ENCODE measurements at regions not wholly inside any gene's neighbourhood (a gene's known extent, or its start where the extent isn't known, plus 50 kb on each side); places are given as distances from the start of the nearest gene placed in this dataset.
"Not testable (repeated sequence)": the region's sequence is repeated elsewhere in the genome, so short reads cannot be mapped to it uniquely, and the experiment has no call there.

DNA sequence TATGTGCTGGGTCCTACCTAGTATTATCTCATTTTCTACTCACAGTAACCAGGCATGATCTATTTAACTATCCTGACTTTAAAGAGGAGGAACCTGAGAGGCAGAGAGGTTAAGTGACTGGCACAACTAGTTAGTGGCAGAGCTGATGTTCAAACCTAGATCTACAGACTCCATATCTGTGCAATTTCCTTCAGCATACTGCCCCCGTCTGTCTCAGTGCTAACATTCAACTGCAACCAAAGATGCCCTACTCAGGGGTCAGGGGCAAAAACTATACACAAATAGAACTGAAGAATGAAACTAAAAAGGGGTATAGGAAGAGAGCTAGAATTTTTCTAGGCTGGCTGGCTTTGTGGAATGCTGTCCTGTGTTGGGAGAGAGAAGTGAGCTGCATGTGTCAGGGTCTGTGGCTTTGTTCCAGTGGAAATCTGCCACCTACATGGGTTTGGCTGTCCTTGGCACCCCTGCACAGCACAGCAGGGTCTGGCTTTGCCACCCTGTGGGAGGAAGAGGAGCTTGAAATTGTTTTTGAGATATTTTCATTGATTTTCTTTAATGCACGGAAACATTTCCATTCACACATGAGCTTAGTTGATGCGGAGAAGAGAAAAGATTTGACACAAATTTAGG lies 368.5 kb downstream of the RPS6KC1 start:
- H3K4me3 ChIP-seq, result no peak overlapping the region
- no peaks in the 10 kb centered on the region; a peak in 1 of 22 replicates for H3K27me3 ChIP-seq
- no peak for TF ChIP-seq Cebpa-rat (IDR thresholded peaks at IDR 0.05)
- no peak overlapping the region for H3K4me2 ChIP-seq
- no peaks in the 10 kb centered on the region for H4K20me1 ChIP-seq
- no peaks in the 10 kb centered on the region for H3K4me1 ChIP-seq
- H3K9ac ChIP-seq, result no peak overlapping the region
- H3K9me3 ChIP-seq (replicated peaks in 1 of 11), result peaks cover 0 to 8% (median 0%) of the 10 kb centered on the region in 11 experiments; a peak in 2 of 22 replicates
- H3K36me3 ChIP-seq, result no peaks in the 10 kb centered on the region
- H3K27ac ChIP-seq, result no peak overlapping the region

DNA sequence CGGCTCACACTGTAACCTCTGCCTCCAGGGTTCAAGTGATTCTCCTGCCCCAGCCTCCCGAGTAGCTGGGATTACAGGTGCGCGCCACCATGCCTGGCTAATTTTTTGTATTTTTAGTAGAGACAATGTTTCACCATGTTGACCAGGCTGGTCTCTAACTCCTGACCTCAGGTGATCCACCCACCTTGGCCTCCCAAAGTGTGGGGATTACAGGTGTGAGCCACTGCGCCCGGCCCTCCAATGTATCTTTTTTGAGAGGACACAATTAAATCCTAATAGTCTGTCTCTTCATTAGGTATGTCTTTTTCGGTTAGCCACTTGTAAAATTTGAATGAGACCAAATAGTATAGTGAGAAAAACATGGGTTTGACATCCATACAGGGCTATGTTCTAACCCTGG lies 370.1 kb downstream of the RPS6KC1 start:
- H4K20me1 ChIP-seq; H3K4me3 ChIP-seq; H3K27ac ChIP-seq; H3K36me3 ChIP-seq; H3K27me3 ChIP-seq; H3K9ac ChIP-seq; H3K4me2 ChIP-seq; H3K9me3 ChIP-seq (replicated peaks in 1 of 11); H3K4me1 ChIP-seq: not testable (repeated sequence)

DNA sequence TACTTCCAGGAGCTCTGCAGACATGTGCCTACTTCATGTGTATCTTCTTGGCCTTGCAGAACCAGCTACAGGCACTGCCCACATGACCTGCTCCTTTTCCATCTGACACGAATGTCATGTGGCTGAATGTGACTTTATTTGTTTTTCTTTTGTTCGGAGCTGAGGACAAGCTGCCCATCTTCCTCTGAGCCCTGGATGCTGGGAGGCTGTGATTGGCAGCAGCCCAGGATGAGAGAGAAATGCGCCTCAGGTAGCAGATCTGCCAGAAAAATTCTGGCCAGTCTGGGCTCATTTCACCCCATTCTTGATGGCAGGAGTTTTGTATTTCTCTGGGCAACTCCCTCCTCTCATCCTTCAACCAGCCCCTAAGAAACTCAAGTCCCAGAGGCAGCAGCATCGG lies 372.0 kb downstream of the RPS6KC1 start:
- H4K20me1 ChIP-seq, result no peaks in the 10 kb centered on the region
- no peaks in the 10 kb centered on the region for H3K36me3 ChIP-seq
- no peak for TF ChIP-seq Cebpa-rat (IDR thresholded peaks at IDR 0.05)
- H3K9me3 ChIP-seq (replicated peaks in 1 of 11), result peaks cover 0 to 8% (median 0%) of the 10 kb centered on the region in 11 experiments; a peak in 2 of 22 replicates
- H3K4me1 ChIP-seq, result no peaks in the 10 kb centered on the region
- H3K4me3 ChIP-seq, result no peak overlapping the region
- no peak overlapping the region for H3K27ac ChIP-seq
- H3K27me3 ChIP-seq, result no peaks in the 10 kb centered on the region; a peak in 1 of 22 replicates
- no peak overlapping the region for H3K4me2 ChIP-seq
- no peak overlapping the region for H3K9ac ChIP-seq

DNA sequence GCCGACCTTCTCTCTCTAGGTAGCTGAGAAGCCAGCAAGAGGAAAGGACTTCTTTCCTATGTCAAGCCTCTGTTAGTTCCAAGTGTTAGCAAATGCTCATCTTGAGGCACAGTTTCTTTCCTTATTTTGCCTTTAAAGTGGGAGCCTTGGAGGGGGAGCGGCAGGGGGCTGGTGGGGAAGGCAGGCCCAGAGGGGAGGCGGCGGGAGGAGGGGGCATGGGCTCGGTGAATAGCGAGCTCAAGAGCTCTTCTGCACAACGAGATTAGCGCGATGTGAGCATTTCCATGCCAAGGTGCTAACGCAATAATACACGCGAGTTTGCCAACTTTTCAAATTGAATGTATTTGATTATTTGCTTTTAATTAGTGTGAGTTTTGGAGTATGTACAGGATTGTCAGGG lies 372.6 kb downstream of the RPS6KC1 start:
- no peak overlapping the region for H3K9ac ChIP-seq
- H3K4me1 ChIP-seq, result no peaks in the 10 kb centered on the region
- H3K36me3 ChIP-seq, result no peaks in the 10 kb centered on the region
- no peak overlapping the region for H3K27ac ChIP-seq
- H3K9me3 ChIP-seq (replicated peaks in 1 of 11), result peaks cover 0 to 8% (median 0%) of the 10 kb centered on the region in 11 experiments; a peak in 2 of 22 replicates
- H3K4me2 ChIP-seq, result no peak overlapping the region
- H3K4me3 ChIP-seq, result no peak overlapping the region
- no peak for TF ChIP-seq Cebpa-rat (IDR thresholded peaks at IDR 0.05)
- no peaks in the 10 kb centered on the region; a peak in 1 of 22 replicates for H3K27me3 ChIP-seq
- H4K20me1 ChIP-seq, result no peaks in the 10 kb centered on the region

DNA sequence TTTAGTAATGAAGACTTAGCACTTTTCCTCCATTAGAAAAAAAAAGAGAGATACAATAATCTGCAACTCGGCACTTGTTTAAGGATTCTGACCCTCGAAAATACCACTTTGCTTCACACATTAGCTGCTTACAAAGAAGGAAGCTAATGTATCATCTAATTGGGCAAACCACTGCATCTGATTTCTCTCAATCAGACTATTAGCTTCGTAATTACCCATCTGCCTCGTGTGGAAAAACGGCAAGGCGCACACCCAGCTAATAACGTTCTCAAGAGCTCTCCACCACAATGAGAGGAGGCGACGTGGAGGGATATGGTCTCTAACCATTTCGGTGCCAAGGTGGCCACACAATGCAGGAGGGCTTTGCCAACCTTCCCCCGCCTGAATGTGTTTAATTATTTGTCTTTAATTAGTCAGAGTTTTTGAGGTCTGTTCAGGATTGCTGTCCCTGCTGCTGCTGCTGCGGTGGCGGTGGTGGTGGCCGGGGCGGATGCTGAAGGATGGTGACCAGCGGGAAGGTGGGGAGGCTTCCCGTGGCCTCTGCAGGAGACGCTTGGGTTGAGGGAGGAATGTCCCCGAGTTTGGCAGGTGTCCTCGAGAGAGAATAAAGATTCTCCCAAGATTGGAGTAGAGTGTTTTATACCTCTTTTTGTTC lies 374.5 kb downstream of the RPS6KC1 start:
- H3K9ac ChIP-seq, result no peak overlapping the region
- no peaks in the 10 kb centered on the region for H3K36me3 ChIP-seq
- no peaks in the 10 kb centered on the region; a peak in 1 of 22 replicates for H3K27me3 ChIP-seq
- H3K27ac ChIP-seq, result no peak overlapping the region
- H3K9me3 ChIP-seq (replicated peaks in 1 of 11), result peaks cover 0 to 7% (median 0%) of the 10 kb centered on the region in 11 experiments; a peak in 3 of 22 replicates
- TF ChIP-seq Cebpa-rat (IDR thresholded peaks at IDR 0.05), result no peak
- no peak overlapping the region for H3K4me3 ChIP-seq
- H3K4me1 ChIP-seq, result no peaks in the 10 kb centered on the region
- no peak overlapping the region for H3K4me2 ChIP-seq
- H4K20me1 ChIP-seq, result no peaks in the 10 kb centered on the region

DNA sequence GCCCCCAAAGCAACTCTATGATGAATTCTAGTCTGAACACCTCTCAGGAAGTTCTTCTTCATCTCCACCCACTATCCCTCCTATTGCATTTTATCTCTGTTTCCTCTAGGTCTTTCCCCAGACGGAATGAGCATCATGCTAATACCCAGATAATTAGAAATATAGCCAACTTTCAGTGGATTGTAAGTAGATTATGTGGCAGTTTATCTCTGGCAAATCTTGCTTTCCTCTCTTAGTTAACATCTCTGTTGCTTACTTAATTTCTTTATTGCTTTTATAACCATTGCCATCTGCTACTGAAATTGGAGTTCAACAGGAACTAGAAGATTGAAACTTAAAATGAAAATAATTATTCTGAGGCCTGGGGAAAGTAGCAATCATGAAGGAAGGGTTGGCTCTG lies 378.6 kb downstream of the RPS6KC1 start:
- peaks cover 0 to 13% (median 3%) of the 10 kb centered on the region in 11 experiments; a peak in 5 of 22 replicates for H3K9me3 ChIP-seq (replicated peaks in 1 of 11)
- H3K9ac ChIP-seq, result no peak overlapping the region
- H3K4me2 ChIP-seq, result no peak overlapping the region
- no peaks in the 10 kb centered on the region for H3K36me3 ChIP-seq
- no peaks in the 10 kb centered on the region for H3K27me3 ChIP-seq
- no peak overlapping the region for H3K4me3 ChIP-seq
- H3K4me1 ChIP-seq, result no peaks in the 10 kb centered on the region
- H3K27ac ChIP-seq, result no peak overlapping the region
- no peaks in the 10 kb centered on the region for H4K20me1 ChIP-seq
- no peak for TF ChIP-seq Cebpa-rat (IDR thresholded peaks at IDR 0.05)

DNA sequence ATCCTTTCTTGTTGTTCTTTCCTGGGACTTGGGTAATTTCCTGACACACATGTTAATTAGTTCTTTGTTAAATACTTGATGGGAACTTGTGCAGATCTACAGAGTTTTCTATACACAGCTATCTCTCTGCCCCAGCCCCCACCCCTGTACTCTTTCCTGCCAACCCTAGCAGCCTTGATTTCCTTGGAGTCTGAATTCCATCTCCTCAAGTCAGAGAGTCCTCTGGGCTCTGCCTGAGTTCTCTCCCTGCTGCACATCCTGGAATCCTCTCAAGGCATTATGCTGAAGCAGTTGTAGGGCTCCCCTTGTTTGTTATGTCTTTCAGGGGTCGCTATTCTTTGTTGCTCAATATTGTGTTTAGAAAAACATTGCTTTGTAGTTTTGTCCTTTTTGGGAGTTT lies 384.7 kb downstream of the RPS6KC1 start:
- Histone ChIP-seq H3K4me1 (peaks cover 0 to 8% (median 0%) of the 10 kb centered on the region in 10 experiments; a peak in 2 of 20 replicates), H3K9me3 (replicated peaks in 1 of 11) (peaks cover 0 to 13% (median 0%) of the 10 kb centered on the region in 11 experiments; a peak in 4 of 22 replicates), H3K36me3 (no peaks in the 10 kb centered on the region), H3K4me2 (peak overlapping the region in 2 of 11 experiments; percentile 12 to 43; a peak in 2 of 22 replicates), H3K4me3 (no peak overlapping the region), H3K27me3 (no peaks in the 10 kb centered on the region), H3K27ac (no peak overlapping the region), H3K9ac (0 out of 22 replicates have a peak overlapping the region, but pooled peaks of 1 of the 11 experiments have one; percentile 12), H4K20me1 (no peaks in the 10 kb centered on the region)
- no peak for TF ChIP-seq Cebpa-rat (IDR thresholded peaks at IDR 0.05)

DNA sequence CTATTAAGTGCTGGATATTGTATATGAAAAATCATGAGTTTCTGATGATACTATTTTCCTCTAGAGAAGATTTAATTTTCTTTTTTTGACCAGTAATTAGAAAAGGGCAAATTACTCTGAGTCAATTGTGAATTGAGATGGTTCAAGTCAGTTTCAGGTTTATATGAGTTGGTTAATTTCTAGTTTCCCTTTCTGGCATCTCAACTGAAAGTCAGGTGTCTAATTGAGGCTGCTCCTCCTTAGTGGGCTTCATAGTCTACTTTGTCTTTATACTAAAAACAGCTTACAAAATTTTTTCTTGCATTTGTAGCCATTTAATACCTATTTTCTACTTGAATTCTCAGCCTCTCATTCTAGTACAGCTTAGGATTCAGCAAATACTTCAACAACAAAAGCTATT lies 387.3 kb downstream of the RPS6KC1 start:
- Histone ChIP-seq H3K27ac (no peak overlapping the region), H3K4me3 (no peak overlapping the region), H3K4me2 (no peak overlapping the region), H3K4me1 (peaks cover 0 to 8% (median 0%) of the 10 kb centered on the region in 10 experiments; a peak in 2 of 20 replicates), H3K27me3 (no peaks in the 10 kb centered on the region), H3K36me3 (no peaks in the 10 kb centered on the region), H3K9ac (no peak overlapping the region), H4K20me1 (no peaks in the 10 kb centered on the region), H3K9me3 (replicated peaks in 1 of 11) (peaks cover 0 to 13% (median 0%) of the 10 kb centered on the region in 11 experiments; a peak in 4 of 22 replicates)
- TF ChIP-seq Cebpa-rat (IDR thresholded peaks at IDR 0.05), result no peak

DNA sequence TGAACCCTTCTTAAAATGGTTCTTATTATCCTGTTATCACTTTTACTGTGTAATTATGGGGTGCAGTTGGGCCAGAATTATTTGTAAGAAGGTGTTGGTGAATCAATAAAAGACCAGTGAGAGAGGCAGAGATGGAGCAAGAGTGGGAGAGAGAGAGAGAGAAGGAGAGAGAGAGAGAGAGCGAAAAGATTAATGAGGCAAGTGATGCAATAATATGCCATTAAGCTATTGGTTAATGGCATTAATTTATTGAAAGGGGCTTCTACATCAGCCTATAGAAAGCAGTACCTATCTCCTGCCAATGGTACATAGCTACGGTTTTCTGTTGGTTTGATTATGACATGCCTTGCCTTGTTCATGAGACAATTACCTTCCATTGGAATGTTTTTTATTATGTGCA lies 388.7 kb downstream of the RPS6KC1 start:
- H3K9me3 ChIP-seq (replicated peaks in 1 of 11), result peaks cover 0 to 4% (median 0%) of the 10 kb centered on the region in 11 experiments; a peak in 2 of 22 replicates
- H3K4me2 ChIP-seq, result no peak overlapping the region
- H3K4me1 ChIP-seq, result peaks cover 0 to 8% (median 0%) of the 10 kb centered on the region in 10 experiments; a peak in 2 of 20 replicates
- H3K9ac ChIP-seq, result no peak overlapping the region
- H3K4me3 ChIP-seq, result no peak overlapping the region
- no peak for TF ChIP-seq Cebpa-rat (IDR thresholded peaks at IDR 0.05)
- no peaks in the 10 kb centered on the region for H3K36me3 ChIP-seq
- H4K20me1 ChIP-seq, result no peaks in the 10 kb centered on the region
- no peak overlapping the region for H3K27ac ChIP-seq
- H3K27me3 ChIP-seq, result no peaks in the 10 kb centered on the region

Measured in BLaER1 treated with 17β-estradiol and CSF1 and Interleukin-3, amounts not matched to agents 10 nM and 100 nM (cell line).